Chondrocyte (in vitro differentiated cells): ENCODE measurements at regions not wholly inside any gene's neighbourhood (a gene's known extent, or its start where the extent isn't known, plus 50 kb on each side); places are given as distances from the start of the nearest gene placed in this dataset.
A peak's percentile ranks its signal among the peaks of the same experiment; 100 is the strongest.

ENCODE experiments used
- DNase-seq: peaks from one replicate; pipeline ENCODE4 v3.0.0; 2021; ENCODE audit warnings: mixed read lengths, low spot score
- H3K27ac Mint-ChIP-seq: one replicate; pipeline ENCODE4 v1.8.0; 2021; ENCODE audit warnings: mild to moderate bottlenecking, moderate library complexity, mixed read lengths; ENCODE audit not compliant: unreplicated experiment
- H3K27me3 Mint-ChIP-seq: 2 replicates; pipeline ENCODE4 v1.8.0; 2021; ENCODE audit warnings: low read depth, mixed read lengths
- H3K36me3 Mint-ChIP-seq: 2 replicates; pipeline ENCODE4 v1.8.0; 2021; ENCODE audit warnings: low read depth, mixed read lengths
- H3K4me1 Mint-ChIP-seq: 2 replicates; pipeline ENCODE4 v1.8.0; 2021; ENCODE audit warnings: low read depth, mild to moderate bottlenecking, mixed read lengths
- H3K4me3 Mint-ChIP-seq: one replicate; pipeline ENCODE4 v1.8.0; 2021; ENCODE audit warnings: mild to moderate bottlenecking, moderate library complexity, mixed read lengths; ENCODE audit not compliant: unreplicated experiment
- H3K9me3 Mint-ChIP-seq: 2 replicates; pipeline ENCODE4 v1.8.0; 2021; ENCODE audit warnings: low read depth, mixed read lengths
- TF ChIP-seq, protein P1 (sequence below): fragments of 200-600 bp; sonication (generic); IDR thresholded peaks from 2 replicates; pipeline ENCODE4 v1.5.0; 2021; ENCODE audit warnings: antibody characterized with exemption, mild to moderate bottlenecking, moderate library complexity

DNA sequence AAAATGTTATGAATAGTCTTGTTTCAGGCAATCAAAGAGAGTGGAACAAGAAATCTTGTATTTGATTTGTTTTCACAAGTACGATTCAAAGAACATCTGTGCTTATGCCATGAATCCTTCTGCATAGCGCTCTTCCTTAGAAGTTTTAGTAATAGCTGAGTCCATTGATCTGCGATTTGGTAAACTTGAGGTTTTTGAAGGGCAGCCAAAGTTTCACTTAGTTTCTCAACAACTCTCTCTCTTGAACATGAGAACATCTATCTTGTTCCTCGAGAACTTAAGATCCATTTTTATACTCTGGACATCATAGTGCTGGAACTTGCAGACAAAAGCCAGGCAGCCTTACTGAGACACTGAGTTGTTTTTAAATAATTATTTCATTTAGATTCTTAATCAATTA is 96.2 kb upstream of the USP15 start:
- Mint-ChIP-seq H3K36me3 (no peaks in the 10 kb centered on the region), H3K27me3 (peaks cover 24% of the 10 kb centered on the region), H3K27ac (no peak overlapping the region), H3K4me1 (no peaks in the 10 kb centered on the region), H3K4me3 (no peak overlapping the region), H3K9me3 (no peaks in the 10 kb centered on the region)
- no peak for DNase-seq
- TF ChIP-seq, protein P1, sequence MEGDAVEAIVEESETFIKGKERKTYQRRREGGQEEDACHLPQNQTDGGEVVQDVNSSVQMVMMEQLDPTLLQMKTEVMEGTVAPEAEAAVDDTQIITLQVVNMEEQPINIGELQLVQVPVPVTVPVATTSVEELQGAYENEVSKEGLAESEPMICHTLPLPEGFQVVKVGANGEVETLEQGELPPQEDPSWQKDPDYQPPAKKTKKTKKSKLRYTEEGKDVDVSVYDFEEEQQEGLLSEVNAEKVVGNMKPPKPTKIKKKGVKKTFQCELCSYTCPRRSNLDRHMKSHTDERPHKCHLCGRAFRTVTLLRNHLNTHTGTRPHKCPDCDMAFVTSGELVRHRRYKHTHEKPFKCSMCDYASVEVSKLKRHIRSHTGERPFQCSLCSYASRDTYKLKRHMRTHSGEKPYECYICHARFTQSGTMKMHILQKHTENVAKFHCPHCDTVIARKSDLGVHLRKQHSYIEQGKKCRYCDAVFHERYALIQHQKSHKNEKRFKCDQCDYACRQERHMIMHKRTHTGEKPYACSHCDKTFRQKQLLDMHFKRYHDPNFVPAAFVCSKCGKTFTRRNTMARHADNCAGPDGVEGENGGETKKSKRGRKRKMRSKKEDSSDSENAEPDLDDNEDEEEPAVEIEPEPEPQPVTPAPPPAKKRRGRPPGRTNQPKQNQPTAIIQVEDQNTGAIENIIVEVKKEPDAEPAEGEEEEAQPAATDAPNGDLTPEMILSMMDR: no peak

DNA sequence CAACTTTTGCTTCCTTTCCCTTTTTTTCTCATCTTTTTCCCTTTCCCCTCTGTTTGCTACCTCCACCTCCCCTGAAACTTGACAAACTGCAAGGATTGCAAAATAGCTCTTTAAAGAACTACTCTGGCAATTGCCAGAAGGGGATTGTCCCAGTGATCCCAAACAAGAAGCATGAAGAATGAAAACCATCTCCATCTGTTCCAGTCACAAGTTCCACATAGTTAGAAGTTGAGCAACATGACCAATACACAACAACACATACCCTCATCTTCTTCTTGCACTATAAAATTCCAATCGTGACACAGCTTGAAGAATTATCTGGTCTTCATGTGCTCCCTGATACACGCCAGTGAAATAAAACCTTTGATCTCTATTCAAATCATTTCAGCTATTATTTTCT is 93.7 kb upstream of the USP15 start:
- H3K27me3 Mint-ChIP-seq: peaks cover 27% of the 10 kb centered on the region
- H3K4me1 Mint-ChIP-seq: no peaks in the 10 kb centered on the region
- no peaks in the 10 kb centered on the region for H3K9me3 Mint-ChIP-seq
- no peak overlapping the region for H3K27ac Mint-ChIP-seq
- TF ChIP-seq, protein P1: no peak
- no peaks in the 10 kb centered on the region for H3K36me3 Mint-ChIP-seq
- no peak for DNase-seq
- no peak overlapping the region for H3K4me3 Mint-ChIP-seq

DNA sequence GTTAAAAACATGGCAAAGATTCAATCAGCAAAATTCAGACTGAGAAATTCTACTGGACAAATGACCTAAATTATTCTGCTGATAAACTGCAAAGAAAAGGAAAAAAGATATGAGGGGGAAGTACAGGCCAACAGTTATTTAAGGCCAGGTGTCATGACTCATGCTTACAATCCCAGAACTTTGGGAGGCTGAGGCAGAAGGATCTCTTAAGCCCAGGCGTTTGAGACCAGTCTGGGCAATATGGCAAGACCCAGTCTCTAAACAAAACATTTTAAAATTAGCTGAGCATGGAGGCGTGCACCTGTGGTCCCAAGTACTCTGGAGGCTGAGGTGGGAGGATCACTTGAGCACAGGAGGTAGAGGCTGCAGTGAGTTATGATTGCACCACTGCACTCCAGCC is 91.8 kb upstream of the USP15 start:
- H3K27ac Mint-ChIP-seq: no peak overlapping the region
- no peaks in the 10 kb centered on the region for H3K4me1 Mint-ChIP-seq
- no peak for DNase-seq
- no peaks in the 10 kb centered on the region for H3K36me3 Mint-ChIP-seq
- peaks cover 29% of the 10 kb centered on the region for H3K27me3 Mint-ChIP-seq
- H3K4me3 Mint-ChIP-seq: no peak overlapping the region
- no peaks in the 10 kb centered on the region for H3K9me3 Mint-ChIP-seq
- TF ChIP-seq, protein P1: no peak

DNA sequence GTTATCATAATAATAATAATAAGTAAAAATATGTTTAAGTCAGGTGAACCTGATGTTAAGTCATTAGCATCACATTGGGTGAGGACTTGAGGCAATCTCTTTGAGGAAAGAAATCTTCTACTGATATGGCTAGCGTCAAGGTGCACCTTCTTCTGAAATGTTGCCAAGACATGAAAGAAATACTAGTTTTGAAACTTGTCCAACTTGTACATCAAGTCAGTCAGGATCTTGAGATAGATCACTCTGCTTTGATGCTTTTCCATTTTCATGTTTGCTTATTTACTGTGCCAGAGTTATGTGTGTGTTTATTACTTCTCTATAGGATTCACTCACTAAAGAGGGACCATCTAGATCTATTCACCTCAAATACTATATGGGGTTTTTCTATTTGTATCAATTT is 90.0 kb upstream of the USP15 start:
- Mint-ChIP-seq H3K4me3 (no peak overlapping the region), H3K9me3 (no peaks in the 10 kb centered on the region), H3K27ac (no peak overlapping the region), H3K27me3 (peaks cover 30% of the 10 kb centered on the region), H3K4me1 (no peaks in the 10 kb centered on the region), H3K36me3 (no peaks in the 10 kb centered on the region)
- TF ChIP-seq, protein P1: no peak
- no peak for DNase-seq

DNA sequence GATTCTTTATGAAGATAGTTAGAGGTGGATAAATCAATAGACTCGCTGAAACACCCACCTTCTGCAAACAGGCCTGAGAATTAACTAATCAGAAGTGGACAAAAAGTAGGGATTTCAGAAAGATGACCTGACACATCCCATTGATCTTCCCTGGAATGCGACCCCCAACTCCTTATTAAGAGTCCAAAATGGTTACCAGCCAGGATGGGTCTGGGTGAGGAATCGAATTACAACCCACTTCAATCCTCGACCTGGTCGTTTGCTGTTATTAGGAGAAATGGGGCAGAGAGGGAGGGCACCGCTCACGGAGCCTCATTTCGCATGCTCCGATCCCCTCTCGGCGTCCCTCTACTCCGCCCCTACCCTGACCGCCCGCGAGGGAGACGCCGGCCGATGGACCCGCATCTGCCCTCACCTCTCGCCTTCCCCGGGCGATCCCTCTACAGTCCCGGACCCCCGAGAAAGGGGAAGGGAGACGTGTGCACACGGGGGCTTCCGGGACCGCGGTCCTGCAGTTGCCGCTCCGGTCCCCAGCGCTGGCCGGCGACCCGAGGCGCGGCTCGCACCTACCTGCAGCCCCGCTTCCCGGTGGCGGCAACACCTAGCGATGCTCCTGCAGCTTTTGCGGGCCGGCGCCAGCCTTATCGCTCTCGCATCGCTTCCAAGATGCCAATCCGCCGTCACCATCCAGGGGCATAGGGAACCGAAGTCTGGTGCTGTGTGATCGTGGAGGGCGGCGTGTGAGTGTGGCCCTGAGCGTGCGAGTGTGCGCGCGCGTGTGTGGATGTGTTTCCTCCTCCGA is 69.3 kb upstream of the USP15 start:
- peaks cover 24% of the 10 kb centered on the region for H3K4me1 Mint-ChIP-seq
- peak overlapping the region; percentile 75 for H3K4me3 Mint-ChIP-seq
- H3K9me3 Mint-ChIP-seq: no peaks in the 10 kb centered on the region
- no peaks in the 10 kb centered on the region for H3K36me3 Mint-ChIP-seq
- peak; percentile 75 for DNase-seq
- TF ChIP-seq, protein P1: no peak
- H3K27ac Mint-ChIP-seq: no peak overlapping the region
- peaks cover 75% of the 10 kb centered on the region for H3K27me3 Mint-ChIP-seq
